Left hindlimb (tissue), 1 donor: ENCODE measurements at regions not wholly inside any gene's neighbourhood (a gene's known extent, or its start where the extent isn't known, plus 50 kb on each side); places are given as distances from the start of the nearest gene placed in this dataset.

Experiments used
- DNase-seq: peaks from one replicate; pipeline ENCODE4 v3.0.0-alpha.2; 2018

GRCh38 chr3:151935446-151935845 lies 62.0 kb downstream of the SUCNR1 start:
- no peak for DNase-seq

GRCh38 chr3:151940481-151940880 lies 67.0 kb downstream of the SUCNR1 start:
- no peak for DNase-seq

- no peak for DNase-seq
Measured at GRCh38 chr3:151943539-151943938, 70.1 kb downstream of the SUCNR1 start.

- DNase-seq, result no peak
Measured at GRCh38 chr3:151944356-151944755, 70.9 kb downstream of the SUCNR1 start.

GRCh38 chr3:151946606-151947005 lies 73.2 kb downstream of the SUCNR1 start:
- no peak for DNase-seq

GRCh38 chr3:151949706-151950105 lies 76.3 kb downstream of the SUCNR1 start:
- no peak for DNase-seq

GRCh38 chr3:151955356-151955755 lies 81.9 kb downstream of the SUCNR1 start:
- DNase-seq, result no peak

GRCh38 chr3:151960961-151961580 lies 87.6 kb downstream of the SUCNR1 start:
- no peak for DNase-seq

- DNase-seq, result no peak
Measured at GRCh38 chr3:151962352-151962751, 88.9 kb downstream of the SUCNR1 start.

GRCh38 chr3:151962912-151963311 lies 89.5 kb downstream of the SUCNR1 start:
- no peak for DNase-seq

- no peak for DNase-seq
Measured at GRCh38 chr3:151964743-151965142, 91.3 kb downstream of the SUCNR1 start.

GRCh38 chr3:151969026-151969642 lies 95.7 kb downstream of the SUCNR1 start:
- DNase-seq, result no peak

- DNase-seq, result no peak
Measured at GRCh38 chr3:151971814-151972579, 98.6 kb downstream of the SUCNR1 start.

- no peak for DNase-seq
Measured at GRCh38 chr3:151974067-151974466, 100.6 kb downstream of the SUCNR1 start.

GRCh38 chr3:151976211-151977050 lies 103.0 kb downstream of the SUCNR1 start:
- DNase-seq, result no peak

GRCh38 chr3:151979906-151980305 lies 106.5 kb downstream of the SUCNR1 start:
- no peak for DNase-seq

- DNase-seq, result no peak
Measured at GRCh38 chr3:151983538-151983937, 110.1 kb downstream of the SUCNR1 start.

GRCh38 chr3:151985787-151986430 lies 112.5 kb downstream of the SUCNR1 start:
- no peak for DNase-seq

GRCh38 chr3:151987893-151988292 lies 114.5 kb downstream of the SUCNR1 start:
- DNase-seq, result no peak

GRCh38 chr3:151989621-151990020 lies 116.2 kb downstream of the SUCNR1 start:
- DNase-seq, result no peak

- no peak for DNase-seq
Measured at GRCh38 chr3:151990696-151991376, 117.4 kb downstream of the SUCNR1 start.
